GM12873 (cell line): ENCODE measurements at regions not wholly inside any gene's neighbourhood (a gene's known extent, or its start where the extent isn't known, plus 50 kb on each side); places are given as distances from the start of the nearest gene placed in this dataset.

Experiments
- CTCF ChIP-seq: IDR thresholded peaks from 2 replicates; pipeline ENCODE4 v1.5.1; 2012; ENCODE audit warnings: low read depth, mild to moderate bottlenecking, moderate library complexity, low read length, control low read depth; ENCODE audit not compliant: insufficient read depth; ENCODE audit errors: missing control alignments

GRCh38 chr5:42360616-42361314, 62.5 kb upstream of the GHR start:
- TF ChIP-seq CTCF = no peak

DNA sequence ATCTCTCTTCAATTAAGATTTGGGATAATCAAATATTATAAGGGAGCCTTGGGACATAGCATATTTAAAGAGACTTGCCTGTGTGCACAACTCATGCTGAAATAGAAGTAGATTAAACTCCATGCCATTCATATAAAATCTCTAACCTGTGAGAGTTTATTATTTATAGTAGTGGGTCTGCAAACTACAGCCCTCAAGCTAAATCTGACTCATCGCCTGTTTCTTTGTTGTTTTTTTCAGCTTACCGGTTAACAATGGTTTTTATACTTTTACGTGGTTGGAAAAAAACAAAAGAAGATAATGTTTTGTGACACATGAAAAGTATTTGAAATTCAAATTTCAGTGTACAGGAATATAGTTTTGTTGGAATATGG, 61.9 kb upstream of the GHR start:
- no peak for TF ChIP-seq CTCF

- TF ChIP-seq CTCF = no peak
Measured at GRCh38 chr5:42366051-42366450, 57.2 kb upstream of the GHR start.
